ENCODE measurements at regions not wholly inside any gene's neighbourhood (a gene's known extent, or its start where the extent isn't known, plus 50 kb on each side); places are given as distances from the start of the nearest gene placed in this dataset.

DNA sequence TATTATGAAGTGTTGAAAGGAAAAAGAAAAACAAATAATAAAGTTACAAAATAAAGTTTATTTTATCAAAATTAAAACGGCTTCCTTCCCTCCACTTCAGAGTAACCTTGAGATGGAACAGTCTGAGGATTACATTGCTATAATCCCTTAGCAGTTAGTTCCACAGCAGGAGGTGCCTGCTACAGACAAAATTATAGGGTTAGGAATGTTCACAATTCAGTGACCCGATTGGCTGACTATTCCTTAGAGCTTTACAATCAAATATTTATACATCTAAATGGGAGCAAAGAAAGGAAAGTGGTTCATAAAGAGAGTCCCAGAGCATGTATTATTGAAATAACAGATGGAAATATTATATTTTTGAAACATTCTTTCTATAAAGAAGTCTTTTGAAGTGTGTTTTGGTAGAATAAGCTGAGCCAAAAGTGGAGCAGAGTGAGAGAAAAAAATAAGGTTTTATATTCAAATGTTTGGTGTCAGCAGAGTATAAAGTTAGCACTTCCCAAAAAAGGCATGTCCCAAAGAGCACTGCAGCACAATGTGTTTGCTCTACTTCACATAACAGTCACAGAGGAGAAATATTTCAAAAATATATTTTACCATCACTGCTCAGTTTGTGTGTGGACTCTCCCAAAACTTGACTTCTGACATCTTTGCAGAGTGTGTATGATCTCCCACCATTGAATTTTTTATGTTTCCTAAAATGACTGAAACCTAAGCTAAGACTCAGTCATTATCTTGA lies 71.4 kb upstream of the GORAB start:
- DNase-seq (ENCODE audit: low read depth), result no peak

DNA sequence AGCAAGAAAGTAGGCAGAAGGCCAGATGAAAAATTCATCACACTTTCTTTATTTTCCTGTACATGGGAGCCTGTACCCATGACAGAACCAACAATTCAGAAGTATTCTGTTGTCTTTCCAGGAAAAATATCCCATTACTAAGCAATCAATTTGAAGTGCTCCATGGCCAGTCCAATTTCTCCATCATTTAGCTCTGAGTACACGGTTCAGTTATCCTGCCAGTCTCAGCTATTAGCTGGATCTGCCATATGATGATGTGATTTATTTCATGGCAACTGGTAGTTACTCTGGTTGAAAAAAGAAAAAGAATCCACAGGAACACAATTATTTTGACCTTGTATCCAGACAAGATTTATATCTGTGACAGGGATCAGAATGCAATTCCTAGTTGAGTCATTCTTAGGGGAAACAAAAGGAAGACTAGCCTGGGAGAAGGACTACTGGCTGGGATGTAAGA lies 70.6 kb upstream of the GORAB start:
- no peak for DNase-seq (ENCODE audit: low read depth)

GRCh38 chr1:170461762-170462384 lies 70.1 kb upstream of the GORAB start:
- no peak for DNase-seq (ENCODE audit: low read depth)

DNA sequence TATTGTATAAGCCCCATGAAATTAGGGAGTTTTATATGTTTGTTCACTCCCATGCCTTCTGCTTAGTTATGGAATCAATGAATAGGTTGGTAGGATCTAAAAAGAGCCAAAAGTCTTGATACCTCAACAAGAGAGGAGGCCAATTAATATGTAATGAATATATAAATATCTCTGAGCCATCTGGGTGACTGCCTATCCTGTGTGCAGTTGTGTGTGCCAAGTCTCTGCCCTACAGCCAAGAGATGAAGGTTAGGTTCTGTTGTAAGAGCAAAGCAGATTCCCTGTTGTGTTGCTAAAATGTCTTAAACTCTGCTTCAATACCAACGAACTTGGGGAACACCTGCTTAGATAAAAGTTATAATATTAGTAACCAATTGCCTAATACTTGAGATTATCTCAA lies 61.8 kb upstream of the GORAB start:
- DNase-seq (ENCODE audit: low read depth), result no peak

DNA sequence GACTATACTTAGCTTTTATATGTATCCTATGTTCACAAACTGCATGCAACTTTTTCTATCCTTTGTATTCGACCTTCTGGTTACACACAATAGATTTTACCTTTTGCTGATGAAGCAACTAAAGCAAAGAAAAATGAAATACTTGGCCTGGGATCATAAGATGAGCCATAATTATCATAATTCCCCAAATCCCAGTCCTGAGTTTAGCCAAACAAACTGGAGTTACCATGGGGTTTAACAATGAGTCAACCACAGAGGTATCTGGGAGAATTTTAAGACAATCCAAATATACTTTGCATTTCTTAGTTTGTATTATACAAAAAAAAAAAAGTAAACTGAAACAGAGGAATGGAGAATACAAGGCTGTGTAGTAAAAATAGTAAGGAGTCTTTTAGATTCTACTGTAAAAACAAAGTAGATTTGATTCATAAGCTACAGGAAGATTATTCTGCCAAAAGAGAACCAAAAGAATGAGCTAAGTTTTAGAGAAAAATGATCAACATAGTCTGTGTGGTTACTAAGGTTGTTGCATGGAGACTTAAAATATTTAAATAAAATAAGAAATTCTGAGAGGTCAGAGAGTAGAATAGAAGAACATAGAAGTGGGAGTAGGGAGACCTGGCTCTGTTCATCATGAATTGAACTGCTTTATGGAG lies 60.4 kb upstream of the GORAB start:
- no peak for DNase-seq (ENCODE audit: low read depth)

DNA sequence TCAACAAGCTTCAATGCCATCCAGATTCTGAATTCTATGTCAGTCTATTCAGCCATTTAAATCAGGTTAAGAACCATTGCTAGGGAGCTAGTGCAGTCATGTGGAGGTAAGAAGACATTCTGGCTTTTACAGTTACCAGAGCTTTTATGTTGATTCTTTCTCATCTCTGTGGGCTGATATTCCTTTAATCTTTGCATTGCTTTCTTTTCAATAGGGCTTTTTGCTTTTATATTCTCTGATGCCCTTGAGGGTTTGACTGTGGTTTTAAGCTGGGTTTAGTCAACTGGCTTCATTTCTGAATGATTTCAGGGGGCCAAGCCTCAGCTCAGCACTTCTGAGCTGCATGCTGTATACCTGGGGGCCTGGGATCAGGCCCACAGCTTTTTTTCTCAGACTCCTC lies 51.0 kb upstream of the GORAB start:
- DNase-seq (ENCODE audit: low read depth), result no peak
